HG02642 (cell line): ENCODE measurements at regions not wholly inside any gene's neighbourhood (a gene's known extent, or its start where the extent isn't known, plus 50 kb on each side); places are given as distances from the start of the nearest gene placed in this dataset.

Experiments
- ATAC-seq: cut with Tn5 transposase; IDR thresholded peaks from one replicate; pipeline ENCODE4 v1.9.1; 2021; ENCODE audit warnings: mild to moderate bottlenecking; ENCODE audit not compliant: unreplicated experiment, poor library complexity

DNA sequence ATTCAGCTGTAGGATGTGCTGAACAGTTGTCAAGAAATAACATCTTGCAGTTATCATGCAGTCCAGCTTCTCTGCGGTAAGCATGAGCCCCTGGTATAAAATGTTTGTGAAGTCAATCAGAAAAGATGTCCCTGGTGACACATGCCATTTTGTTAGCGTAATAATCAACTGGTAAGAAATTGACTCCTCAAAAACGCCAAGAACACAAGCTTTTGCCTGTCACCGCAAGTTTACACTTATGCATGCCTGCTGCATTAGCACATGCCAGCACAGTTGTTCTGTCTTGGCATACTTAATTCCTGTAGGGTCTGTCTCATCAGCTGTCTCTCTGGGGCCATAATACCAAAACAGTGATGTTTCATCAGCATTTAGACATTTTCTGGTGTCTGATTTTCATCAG, 524.8 kb upstream of the DSEL start:
- ATAC-seq: no peak

DNA sequence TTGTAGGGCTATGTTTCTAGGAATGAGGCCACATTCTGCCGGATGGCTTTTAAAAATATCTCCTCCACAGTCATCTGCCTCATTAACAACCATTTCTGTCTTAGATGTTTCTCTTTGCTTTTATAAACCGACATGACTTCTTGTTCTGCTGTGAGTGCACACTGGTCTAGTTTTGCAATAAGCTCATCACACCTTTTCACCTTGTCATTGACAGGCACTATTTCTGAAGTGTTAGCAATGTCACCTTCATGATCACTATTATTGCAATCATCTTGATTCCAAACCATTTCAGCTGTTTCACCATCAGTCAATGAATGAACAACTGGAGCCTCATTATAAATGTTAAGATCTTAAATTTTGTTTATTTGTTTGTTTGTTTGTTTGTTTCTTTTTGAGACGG, 523.7 kb upstream of the DSEL start:
- ATAC-seq: no peak

DNA sequence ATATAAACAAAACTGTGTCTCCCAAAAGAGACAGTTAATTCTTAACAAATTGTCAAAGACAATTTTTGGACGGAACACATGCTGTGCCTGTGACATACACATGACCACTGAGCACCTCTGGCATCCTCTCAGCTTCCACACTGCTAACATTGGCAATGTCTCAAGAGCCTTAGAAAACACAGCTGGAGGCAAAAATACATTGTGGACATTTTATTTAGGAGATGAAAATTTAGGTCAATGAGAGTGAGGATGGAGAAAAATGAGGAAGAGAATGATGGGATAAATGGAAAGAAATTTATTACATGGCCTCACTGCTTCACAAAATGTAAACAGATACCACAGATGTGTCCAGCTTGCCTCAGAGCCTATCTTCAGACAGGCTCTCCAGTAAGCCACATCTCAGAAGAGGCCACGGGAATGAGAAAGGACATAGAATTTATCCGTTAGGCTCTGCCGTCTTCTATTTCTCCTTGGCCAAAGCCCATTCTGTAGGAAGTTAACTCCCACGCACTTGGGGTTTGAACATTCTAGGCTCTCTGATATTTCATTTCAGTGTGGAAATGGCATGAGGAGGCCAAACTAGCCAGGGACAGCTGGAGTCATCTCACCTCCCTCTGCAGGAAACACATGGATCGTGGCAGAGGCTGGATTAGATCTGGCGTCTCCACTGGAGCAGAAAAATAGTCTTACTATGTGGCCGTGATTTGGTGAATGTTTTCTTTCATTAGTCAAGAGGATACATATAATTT, 519.4 kb upstream of the DSEL start:
- ATAC-seq: no peak

DNA sequence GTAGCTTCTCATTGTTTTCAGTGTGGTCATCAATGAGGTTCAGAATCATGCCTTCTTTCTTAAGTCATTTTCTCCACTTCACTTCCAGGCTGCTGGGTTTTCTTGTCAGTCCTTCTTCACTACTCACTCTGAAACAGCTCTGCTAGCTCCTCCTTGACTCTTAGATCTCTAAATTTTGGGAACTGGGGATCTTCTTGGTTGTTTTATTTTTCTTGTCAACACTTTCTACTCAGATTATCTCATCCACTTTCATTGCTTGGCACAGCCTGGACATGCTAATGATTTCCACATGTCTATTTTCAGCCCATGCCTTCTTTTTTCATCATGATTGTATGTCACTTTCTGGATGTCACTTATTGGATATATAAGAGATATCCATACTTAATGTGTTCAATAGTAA, 517.8 kb upstream of the DSEL start:
- ATAC-seq: no peak

DNA sequence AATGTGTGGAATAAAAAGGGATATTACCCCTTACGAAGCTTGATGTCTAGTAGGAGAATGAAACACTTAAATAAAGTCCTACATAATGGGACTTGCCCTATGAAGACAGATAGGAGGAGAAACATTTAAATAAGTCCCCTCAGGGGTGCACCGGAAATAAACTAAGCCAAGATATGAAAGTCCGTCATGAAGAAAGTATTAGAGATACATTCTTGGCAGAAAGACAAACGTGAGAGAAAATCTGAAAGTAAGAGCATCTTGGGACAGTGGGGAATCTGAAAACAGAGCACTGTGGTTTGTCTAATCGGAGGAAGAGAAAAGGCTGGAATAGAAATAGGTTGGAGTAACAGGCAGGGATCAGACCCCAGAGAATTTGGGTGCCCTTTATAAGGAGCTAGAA, 516.9 kb upstream of the DSEL start:
- no peak for ATAC-seq

DNA sequence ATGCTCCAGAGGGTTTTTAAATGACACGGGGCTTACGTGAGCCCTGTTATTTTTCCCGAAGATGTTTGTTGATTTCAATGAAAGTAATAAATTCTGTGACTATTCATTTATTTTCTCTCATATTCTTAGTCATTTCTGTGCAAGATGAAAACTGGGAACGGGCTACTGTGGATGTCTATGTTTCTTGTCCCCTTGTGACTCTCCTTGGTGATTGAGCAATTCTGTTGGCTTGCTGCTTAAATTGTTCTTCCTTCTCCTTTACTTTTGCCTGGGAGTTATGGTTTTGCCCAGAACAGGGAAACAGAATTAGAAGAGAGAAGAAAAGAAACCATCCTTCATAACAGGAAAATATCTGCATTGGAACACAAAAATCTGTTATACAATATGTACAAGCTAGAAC, 508.2 kb upstream of the DSEL start:
- ATAC-seq: no peak

DNA sequence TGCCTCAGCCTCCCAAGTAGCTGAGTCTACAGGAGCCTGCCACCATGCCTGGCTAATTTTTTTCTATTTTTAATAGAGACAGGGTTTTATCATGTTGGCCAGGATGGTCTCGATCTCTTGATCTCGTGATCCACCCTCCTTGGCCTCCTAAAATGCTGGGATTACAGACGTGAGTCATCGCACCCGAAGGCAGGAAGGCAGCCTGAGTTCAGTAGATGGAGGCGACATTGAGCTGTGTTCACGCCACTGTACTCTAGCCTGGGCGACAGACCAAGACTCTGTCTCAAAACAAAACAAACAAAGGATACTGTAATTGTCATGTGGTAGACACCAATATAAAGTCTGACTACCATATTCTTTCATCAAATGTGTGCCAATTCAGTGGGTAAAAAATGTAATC, 500.9 kb upstream of the DSEL start:
- no peak for ATAC-seq

DNA sequence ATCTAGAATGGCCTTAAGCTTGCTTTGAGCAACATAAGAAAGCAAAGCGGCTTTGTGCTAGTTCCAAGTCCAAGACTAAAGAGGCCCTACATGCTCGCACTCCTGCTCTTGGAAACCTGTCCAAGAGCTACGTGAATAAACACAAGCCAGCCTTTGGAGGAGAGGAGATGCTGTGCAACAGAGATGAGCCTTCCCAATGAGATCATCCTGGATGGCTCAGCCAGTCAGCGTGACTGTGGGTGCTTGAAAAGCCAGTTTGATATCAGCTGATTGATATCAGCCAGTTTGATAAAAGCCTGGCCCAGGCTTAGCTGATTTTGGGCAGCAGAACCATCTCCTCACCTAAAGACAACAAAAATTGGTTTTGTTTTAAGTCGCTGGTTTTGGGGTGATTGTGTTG, 481.0 kb upstream of the DSEL start:
- no peak for ATAC-seq

DNA sequence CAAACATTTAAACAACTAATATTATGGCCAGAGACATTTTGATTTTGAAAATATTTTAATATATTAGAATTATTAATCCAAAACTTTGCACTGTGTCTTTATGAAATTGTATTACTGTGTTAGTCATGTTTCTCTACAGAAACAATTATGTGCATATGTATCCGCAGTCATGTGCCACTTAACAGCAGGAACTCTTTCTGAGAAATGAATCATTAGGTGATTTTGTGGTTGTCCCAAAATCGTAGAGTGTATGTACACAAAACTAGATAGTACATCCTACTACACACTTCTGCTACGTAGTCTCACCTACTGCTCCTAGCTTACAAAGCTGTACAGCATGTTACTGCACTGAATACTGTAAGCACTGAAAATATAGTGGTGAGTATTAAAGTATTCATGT, 479.2 kb upstream of the DSEL start:
- ATAC-seq: no peak

DNA sequence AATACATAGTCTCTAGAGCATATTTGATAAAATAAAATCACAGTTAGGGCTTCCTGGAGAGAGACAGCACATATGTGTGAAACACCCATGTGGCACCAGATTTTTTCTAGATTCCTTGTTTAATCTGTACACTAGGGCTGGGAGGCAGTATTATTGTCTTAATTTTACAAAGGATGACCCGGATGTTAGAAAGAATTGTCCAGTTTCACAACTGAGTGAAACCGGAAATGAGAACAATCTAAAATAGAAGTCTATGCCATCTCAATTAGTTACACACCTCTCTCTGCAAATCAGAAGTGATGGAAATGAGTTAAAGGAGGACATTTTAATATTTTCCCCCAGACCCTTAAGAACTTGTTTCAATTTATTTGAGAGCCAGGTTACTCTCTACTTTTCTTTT, 463.7 kb upstream of the DSEL start:
- no peak for ATAC-seq

DNA sequence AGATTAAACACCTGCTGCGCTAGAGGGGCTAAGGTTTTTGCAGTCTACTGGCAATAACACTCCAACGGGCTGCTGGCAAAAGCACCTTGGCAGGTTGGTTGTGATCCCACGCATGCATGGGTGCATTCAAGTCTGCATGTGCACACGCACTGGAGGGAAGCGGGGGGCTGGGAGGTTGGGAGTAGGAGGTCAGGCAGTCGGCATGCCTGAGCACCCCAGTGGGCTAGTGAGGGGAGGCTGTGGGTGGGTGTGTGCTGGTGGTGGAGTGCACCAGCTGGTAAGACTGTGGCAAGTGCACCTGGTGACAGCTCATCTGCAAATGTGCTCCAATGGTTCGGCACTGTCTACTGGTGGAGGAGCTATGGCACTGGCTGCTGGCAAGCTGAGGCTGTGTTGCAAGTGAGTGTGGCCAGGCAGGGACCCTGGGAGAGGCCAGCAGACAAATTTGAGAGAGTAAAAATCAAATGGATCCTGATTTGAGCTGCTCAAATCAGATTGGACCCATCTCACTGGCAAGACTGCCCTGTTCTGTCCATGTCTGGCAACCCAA, 460.6 kb upstream of the DSEL start:
- ATAC-seq: no peak

DNA sequence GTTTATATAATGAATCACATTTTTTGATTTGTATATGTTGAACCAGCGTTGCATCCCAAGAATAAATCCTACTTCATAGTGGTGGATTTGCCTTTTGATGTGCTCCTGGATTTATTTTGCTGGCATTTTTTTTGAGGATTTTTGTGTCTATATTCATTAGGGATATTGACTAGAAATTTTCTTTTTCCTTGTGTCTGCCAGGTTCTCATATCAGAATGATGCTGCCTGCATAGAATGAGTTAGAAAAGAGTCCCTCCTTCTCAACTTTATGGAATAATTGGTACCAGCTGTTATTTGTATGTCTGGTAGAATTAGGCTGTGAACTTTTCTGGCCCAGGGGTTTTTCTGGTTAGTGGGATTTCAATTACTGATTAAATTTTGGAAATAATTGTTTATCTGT, 457.4 kb upstream of the DSEL start:
- ATAC-seq: no peak

DNA sequence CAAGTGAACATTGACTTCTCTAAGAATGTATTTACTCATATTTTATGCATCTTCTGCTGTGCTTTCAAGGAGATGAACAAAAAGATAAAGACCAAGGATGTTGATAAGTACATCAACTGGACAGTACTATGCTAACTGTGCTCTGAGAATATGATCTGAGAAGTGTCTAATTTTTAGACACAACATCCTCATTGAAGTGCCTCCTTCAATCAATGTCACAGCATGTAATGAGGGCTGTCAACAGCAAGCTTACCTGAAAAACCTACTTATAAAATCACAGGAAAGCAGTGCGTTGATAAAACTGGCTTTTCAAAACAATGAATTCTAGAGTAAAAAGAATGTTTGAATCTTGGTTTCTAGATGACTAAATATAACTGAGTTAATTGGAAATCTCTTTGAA, 452.9 kb upstream of the DSEL start:
- ATAC-seq: no peak

DNA sequence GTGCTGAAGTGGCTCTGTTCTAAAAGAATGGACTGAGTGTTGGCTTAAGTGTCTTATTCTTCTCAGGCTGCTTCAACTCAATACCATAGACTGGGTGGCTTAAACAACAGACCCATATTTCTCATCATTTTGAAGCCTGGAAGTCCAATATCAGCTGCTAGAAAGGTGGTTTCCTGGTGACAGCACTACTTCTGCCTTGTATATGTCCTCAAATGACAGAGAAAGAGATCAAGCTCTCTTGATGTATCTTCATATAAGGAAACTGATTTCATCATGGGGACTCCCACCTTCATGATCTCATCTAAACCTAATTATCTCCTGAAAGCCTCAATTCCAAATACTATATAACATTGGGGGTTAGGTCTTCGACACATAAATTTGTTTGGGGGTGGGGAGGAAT, 449.7 kb upstream of the DSEL start:
- no peak for ATAC-seq

DNA sequence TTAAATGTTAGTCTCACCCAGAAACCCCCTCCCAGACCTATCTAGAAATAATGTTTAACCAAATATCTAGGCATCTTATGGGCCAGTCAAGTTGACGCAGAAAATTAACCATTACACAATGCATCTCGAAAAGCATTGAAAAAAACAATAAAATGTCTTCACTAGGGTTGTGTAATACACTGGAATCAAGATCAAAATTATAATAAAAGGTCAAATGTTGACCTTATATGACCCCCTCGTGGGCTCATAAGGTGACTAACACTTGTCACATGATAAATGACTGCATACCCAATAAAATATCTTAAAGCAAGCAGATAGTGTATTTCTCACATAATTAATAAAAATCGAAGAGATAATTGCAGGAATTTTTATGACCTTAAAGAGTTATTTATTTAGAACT, 447.9 kb upstream of the DSEL start:
- ATAC-seq: no peak

DNA sequence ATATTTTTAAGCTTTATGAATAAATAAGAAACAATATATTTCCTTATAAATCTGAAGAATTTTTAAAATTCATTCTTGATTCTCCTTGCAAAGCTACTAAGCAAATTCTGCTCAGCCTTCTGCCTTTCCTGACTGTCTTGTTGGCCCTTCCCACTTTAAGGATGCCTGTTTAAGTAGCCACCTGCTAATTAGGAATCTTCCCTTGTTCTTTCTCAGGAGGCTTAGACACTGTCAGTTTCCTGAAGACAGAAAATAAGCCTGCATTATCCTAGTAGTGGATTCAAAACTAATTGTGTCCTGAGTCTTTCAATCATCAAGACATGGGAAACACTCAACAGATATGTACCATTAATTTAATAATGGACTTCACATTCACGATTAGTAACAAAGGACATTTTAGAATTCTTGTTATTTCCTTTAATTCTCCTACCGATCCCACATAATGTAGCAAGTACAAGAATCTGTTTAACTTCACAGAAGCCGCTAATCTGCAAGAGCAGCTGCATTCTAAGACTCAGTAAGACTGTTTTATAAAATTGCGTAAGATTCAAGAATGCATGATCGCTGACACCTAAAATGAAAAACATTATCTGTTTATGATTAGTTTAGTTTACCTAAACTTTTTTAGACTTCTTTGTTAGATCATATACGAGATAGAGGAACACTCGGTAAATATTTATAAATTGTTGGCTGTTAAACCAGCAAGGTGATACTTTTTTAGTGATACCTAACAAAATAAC, 445.4 kb upstream of the DSEL start:
- ATAC-seq: no peak

DNA sequence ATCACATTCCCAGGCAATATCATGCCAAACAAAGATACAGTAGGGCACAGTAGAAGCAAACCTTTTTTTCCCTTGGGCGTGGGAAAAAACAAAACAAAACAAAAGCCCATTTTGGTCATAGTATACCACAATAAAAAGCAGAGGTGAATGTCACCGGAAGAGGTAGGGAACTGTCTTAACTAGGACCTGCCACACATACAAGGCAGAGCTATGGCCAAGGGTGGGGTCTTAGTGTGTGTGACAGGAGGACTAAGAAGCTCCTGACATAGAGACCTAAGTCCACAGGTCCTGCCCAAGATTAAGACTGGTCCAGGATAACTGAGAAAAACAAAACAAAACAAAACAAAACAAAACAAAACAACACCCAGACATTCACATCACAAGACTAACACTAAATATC, 441.2 kb upstream of the DSEL start:
- no peak for ATAC-seq

DNA sequence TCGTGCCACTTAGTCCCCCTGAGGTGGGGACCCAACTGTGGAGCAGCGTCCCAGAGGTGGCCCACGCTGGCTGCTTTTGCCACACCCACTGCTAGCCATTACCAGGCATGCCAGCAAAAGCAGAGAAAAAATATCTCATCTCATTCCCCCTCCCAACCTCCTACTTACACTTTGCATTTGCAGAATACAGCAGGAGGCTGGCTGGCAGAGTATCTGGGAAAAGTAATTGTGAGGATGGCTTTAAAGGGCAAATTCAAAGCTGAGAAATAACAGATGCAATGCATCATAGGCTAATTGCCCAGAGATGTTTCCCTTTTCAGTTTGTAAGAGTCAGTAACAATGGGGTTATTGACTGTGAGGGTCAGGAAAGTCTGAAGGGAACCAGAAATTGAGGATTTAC, 438.1 kb upstream of the DSEL start:
- no peak for ATAC-seq

DNA sequence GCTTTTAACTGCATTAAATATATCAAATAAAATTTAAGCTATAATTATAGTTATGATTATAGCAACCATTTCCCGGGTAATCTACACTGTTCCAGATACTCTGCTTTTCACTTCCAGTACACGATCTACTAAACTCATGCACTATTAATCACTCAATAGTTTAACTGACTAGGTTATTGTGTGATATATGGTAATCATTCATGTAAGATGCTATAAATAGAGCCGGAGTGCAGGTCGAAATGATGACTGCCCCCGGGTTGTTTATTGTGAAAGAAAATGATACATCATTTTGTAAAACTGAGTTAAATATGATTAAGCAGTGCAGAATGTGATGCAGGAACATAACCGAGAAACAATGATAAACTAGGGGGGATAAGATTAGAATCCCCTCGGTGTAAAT, 434.6 kb upstream of the DSEL start:
- no peak for ATAC-seq

DNA sequence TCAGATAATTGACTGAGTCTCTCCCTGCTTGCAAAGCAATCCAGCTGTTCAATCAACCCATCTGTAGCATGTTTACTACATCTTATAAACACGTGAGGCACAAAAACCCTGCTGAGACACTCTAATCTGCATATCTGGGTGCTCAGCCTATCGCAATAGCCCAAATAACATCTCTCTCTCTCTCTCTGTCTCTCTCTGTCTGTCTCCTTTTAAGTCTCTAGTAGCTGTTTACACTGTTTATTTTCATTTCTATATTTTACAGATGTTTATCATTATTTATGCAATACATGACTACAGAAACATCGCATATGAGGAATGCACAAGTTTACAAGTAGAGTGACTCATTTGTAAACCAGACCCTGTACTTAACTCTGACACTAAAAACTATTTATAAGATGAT, 422.1 kb upstream of the DSEL start:
- ATAC-seq: no peak

DNA sequence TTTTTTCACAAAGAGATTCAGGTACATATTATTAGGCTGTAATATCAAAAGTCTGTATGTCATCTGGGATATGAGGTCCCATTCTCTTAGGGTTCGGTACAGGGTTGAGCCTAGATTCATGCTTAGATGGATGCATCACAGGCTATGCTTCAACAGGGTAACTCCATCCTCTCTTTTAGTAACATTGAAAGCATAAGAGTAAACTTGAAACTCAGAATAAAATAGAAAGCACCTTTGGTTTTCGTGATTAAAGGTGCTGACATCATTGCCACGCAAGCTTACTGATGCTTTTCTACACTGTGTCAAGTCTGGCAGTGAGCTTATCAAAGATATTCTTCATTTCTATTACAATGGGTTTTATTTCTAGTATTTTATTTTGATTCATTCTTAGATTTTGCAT, 419.1 kb upstream of the DSEL start:
- no peak for ATAC-seq

DNA sequence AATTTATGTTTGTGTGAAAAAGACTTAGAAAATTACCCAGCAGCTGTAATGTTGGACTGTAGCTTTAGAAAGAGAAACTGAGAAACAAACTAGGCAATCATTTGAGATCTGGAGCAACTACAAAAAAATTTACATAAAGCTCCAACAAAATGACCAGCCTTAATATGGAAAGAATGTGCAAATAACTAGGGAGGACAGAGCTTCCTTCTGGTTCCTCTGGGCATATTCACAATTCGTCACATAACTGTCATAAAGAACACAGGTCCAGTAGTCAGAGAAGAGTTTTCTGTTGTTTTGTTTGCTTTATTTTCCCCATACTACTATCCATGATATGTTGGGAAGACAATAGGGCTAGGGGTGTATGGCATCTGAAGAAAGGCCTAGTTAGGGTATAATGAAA, 416.8 kb upstream of the DSEL start:
- no peak for ATAC-seq
